ENCODE measurements at regions not wholly inside any gene's neighbourhood (a gene's known extent, or its start where the extent isn't known, plus 50 kb on each side); places are given as distances from the start of the nearest gene placed in this dataset.
A peak's percentile ranks its signal among the peaks of the same experiment; 100 is the strongest.

DNA sequence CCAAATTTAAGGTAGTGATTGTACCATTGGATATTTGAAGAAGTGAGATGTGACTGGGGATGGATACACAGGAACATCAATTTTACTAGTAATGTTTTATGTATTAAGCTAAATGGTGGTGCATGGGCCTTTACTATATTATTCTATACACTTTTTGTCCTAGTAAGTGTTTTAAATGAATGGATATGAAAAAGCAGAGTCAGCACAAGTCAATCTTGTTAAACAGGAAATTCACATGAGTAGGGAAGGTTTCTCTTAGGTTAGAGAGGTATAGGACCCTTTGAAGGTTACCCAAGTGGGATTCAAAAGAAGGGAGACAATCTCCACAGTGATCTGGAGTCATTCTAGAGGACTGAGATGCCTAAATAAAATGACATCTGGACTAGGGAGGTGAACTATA lies 71.8 kb upstream of the NCKAP5 start:
- Histone ChIP-seq H3K27ac (ENCODE audit: low read depth, low read length, poor library complexity, severe bottlenecking) (no peak overlapping the region), H3K27me3 (replicated peaks; ENCODE audit: insufficient read depth, low read depth, low read length, poor library complexity) (no peaks in the 10 kb centered on the region), H3K36me3 (ENCODE audit: insufficient read depth, low read length, poor library complexity, severe bottlenecking) (no peaks in the 10 kb centered on the region), H3K9me3 (ENCODE audit: low read depth, low read length, poor library complexity, severe bottlenecking) (no peaks in the 10 kb centered on the region), H3K4me1 (ENCODE audit: insufficient read depth, low read length, poor library complexity, severe bottlenecking) (peaks cover 18% of the 10 kb centered on the region), H3K4me3 (ENCODE audit: low read depth, low read length, poor library complexity, severe bottlenecking) (no peak overlapping the region)
- no peak for DNase-seq (ENCODE audit: low spot score)
- no TSS peak for BruUV-seq (replicated peaks)
- intact Hi-C loops (cut with micrococcal nuclease; ENCODE audit: unreplicated experiment), result loop anchor here (10.0 kb wide), 1 partner anchor 135 kb away; no protein-coding TSS in a partner anchor
- POLR2A ChIA-PET (ENCODE audit: low non-redundant PET), result no interaction called here
- TF ChIP-seq EZH2 (IDR thresholded peaks at IDR 0.05; ENCODE audit: borderline replicate concordance, low read depth, low read length, poor library complexity, severe bottlenecking), result no peak
- CTCF ChIA-PET, result no interaction called here

- no peak overlapping the region for H3K27ac ChIP-seq (ENCODE audit: low read depth, low read length, poor library complexity, severe bottlenecking)
- no peak overlapping the region for H3K4me3 ChIP-seq (ENCODE audit: low read depth, low read length, poor library complexity, severe bottlenecking)
- intact Hi-C loops (cut with micrococcal nuclease; ENCODE audit: unreplicated experiment), result loop anchor here (10.0 kb wide), 1 partner anchor 137 kb away; no protein-coding TSS in a partner anchor
- ChIA-PET POLR2A (ENCODE audit: low non-redundant PET) (no interaction called here), CTCF (interaction anchor here (0.5 kb wide), 1 partner anchor 1095 kb away, joined by 11 read pairs; no protein-coding TSS in a partner anchor)
- H3K36me3 ChIP-seq (ENCODE audit: insufficient read depth, low read length, poor library complexity, severe bottlenecking), result no peaks in the 10 kb centered on the region
- DNase-seq (ENCODE audit: low spot score), result peak; percentile 62
- no TSS peak for BruUV-seq (replicated peaks)
- TF ChIP-seq EZH2 (IDR thresholded peaks at IDR 0.05; ENCODE audit: borderline replicate concordance, low read depth, low read length, poor library complexity, severe bottlenecking), result no peak
- TF ChIP-seq, protein P1, sequence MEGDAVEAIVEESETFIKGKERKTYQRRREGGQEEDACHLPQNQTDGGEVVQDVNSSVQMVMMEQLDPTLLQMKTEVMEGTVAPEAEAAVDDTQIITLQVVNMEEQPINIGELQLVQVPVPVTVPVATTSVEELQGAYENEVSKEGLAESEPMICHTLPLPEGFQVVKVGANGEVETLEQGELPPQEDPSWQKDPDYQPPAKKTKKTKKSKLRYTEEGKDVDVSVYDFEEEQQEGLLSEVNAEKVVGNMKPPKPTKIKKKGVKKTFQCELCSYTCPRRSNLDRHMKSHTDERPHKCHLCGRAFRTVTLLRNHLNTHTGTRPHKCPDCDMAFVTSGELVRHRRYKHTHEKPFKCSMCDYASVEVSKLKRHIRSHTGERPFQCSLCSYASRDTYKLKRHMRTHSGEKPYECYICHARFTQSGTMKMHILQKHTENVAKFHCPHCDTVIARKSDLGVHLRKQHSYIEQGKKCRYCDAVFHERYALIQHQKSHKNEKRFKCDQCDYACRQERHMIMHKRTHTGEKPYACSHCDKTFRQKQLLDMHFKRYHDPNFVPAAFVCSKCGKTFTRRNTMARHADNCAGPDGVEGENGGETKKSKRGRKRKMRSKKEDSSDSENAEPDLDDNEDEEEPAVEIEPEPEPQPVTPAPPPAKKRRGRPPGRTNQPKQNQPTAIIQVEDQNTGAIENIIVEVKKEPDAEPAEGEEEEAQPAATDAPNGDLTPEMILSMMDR (conservative IDR thresholded peaks at IDR 0.05; ENCODE audit: low read depth, low read length), result peak; percentile 58
- no peaks in the 10 kb centered on the region for H3K27me3 ChIP-seq (replicated peaks; ENCODE audit: insufficient read depth, low read depth, low read length, poor library complexity)
- no peaks in the 10 kb centered on the region for H3K9me3 ChIP-seq (ENCODE audit: low read depth, low read length, poor library complexity, severe bottlenecking)
- peaks cover 14% of the 10 kb centered on the region for H3K4me1 ChIP-seq (ENCODE audit: insufficient read depth, low read length, poor library complexity, severe bottlenecking)
These were observed 73.2 kb upstream of the NCKAP5 start for GRCh38 chr2:133641497-133641896.

DNA sequence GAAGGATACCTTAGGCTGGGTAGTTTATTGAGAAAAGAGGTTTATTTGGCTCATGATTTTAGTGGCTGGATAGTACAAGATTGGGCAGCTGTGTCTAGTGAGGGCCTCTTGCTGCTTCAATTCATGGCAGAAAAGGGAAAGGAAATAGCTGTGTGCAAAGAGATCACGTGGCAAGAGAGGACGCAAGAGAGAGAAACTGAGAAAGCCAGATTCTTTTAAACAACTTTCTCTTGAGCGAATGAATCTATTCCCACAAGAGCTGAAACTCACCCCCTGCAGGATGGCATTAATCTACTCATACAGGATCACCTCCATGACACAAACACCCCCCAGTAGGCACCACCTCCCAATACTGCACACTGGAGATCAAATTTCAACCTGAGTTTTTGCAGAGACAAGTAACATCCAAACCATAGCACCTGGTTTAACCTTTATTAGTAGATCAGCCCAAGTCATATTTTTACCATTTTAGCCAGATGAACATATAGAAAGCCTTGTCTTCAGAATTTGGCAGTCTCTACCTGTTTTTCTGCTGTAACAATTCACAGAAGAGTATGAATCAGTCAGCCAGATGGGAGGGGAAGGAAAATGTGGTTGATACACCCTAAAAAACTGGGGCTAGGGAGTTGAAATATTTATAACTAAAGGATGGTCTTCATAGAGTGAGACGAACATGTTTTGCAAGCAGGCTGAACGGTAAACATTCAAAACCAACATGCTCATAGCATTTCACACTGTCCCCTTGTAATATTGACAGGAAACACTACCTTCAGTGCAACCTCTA lies 73.9 kb upstream of the NCKAP5 start:
- H3K36me3 ChIP-seq (ENCODE audit: insufficient read depth, low read length, poor library complexity, severe bottlenecking), result no peaks in the 10 kb centered on the region
- no peak for TF ChIP-seq EZH2 (IDR thresholded peaks at IDR 0.05; ENCODE audit: borderline replicate concordance, low read depth, low read length, poor library complexity, severe bottlenecking)
- TF ChIP-seq, protein P1 (conservative IDR thresholded peaks at IDR 0.05; ENCODE audit: low read depth, low read length), result no peak; the same call in 1 of the 2 replicates
- H3K9me3 ChIP-seq (ENCODE audit: low read depth, low read length, poor library complexity, severe bottlenecking), result no peaks in the 10 kb centered on the region
- H3K27me3 ChIP-seq (replicated peaks; ENCODE audit: insufficient read depth, low read depth, low read length, poor library complexity), result no peaks in the 10 kb centered on the region
- ChIA-PET CTCF (no interaction called here), POLR2A (ENCODE audit: low non-redundant PET) (no interaction called here)
- no TSS peak for BruUV-seq (replicated peaks)
- H3K4me3 ChIP-seq (ENCODE audit: low read depth, low read length, poor library complexity, severe bottlenecking), result no peak overlapping the region
- H3K4me1 ChIP-seq (ENCODE audit: insufficient read depth, low read length, poor library complexity, severe bottlenecking), result peaks cover 14% of the 10 kb centered on the region
- intact Hi-C loops (cut with micrococcal nuclease; ENCODE audit: unreplicated experiment), result loop anchor here (10.0 kb wide), 1 partner anchor 137 kb away; no protein-coding TSS in a partner anchor
- H3K27ac ChIP-seq (ENCODE audit: low read depth, low read length, poor library complexity, severe bottlenecking), result no peak overlapping the region
- DNase-seq (ENCODE audit: low spot score), result no peak

Data from A673 (cell line).